Mucosa of stomach (tissue), 1 donor: ENCODE measurements at regions not wholly inside any gene's neighbourhood (a gene's known extent, or its start where the extent isn't known, plus 50 kb on each side); places are given as distances from the start of the nearest gene placed in this dataset.

Experiments used
- H3K27me3 ChIP-seq: one replicate; pipeline ENCODE4 v1.7.0; 2013; ENCODE audit warnings: mild to moderate bottlenecking, low read length; ENCODE audit not compliant: control insufficient read depth, insufficient read depth
- H3K36me3 ChIP-seq: one replicate; pipeline ENCODE4 v1.7.0; 2013; ENCODE audit warnings: low read length; ENCODE audit not compliant: control insufficient read depth, insufficient read depth
- H3K4me1 ChIP-seq: one replicate; pipeline ENCODE4 v1.7.0; 2013; ENCODE audit warnings: mild to moderate bottlenecking, low read length; ENCODE audit not compliant: control insufficient read depth, insufficient read depth
- H3K4me3 ChIP-seq: one replicate; pipeline ENCODE4 v1.7.0; 2013; ENCODE audit warnings: low read length
- H3K9ac ChIP-seq: one replicate; pipeline ENCODE4 v1.7.0; 2013; ENCODE audit warnings: mild to moderate bottlenecking, low read length, moderate library complexity
- H3K9me3 ChIP-seq: one replicate; pipeline ENCODE4 v1.7.0; 2013; ENCODE audit warnings: mild to moderate bottlenecking, low read length, moderate library complexity; ENCODE audit not compliant: control insufficient read depth
- donor health status: Pancreatic carcinoma.

GRCh38 chr12:97899956-97900355 lies 437.4 kb downstream of the RMST start:
- Histone ChIP-seq H3K27me3 (no peaks in the 10 kb centered on the region), H3K4me1 (no peaks in the 10 kb centered on the region), H3K4me3 (no peak overlapping the region), H3K9ac (no peak overlapping the region), H3K9me3 (no peaks in the 10 kb centered on the region), H3K36me3 (no peaks in the 10 kb centered on the region)

- Histone ChIP-seq H3K9ac (no peak overlapping the region), H3K36me3 (no peaks in the 10 kb centered on the region), H3K4me1 (no peaks in the 10 kb centered on the region), H3K4me3 (no peak overlapping the region), H3K9me3 (no peaks in the 10 kb centered on the region), H3K27me3 (no peaks in the 10 kb centered on the region)
These were observed 440.8 kb downstream of the RMST start for GRCh38 chr12:97903356-97903755.

DNA sequence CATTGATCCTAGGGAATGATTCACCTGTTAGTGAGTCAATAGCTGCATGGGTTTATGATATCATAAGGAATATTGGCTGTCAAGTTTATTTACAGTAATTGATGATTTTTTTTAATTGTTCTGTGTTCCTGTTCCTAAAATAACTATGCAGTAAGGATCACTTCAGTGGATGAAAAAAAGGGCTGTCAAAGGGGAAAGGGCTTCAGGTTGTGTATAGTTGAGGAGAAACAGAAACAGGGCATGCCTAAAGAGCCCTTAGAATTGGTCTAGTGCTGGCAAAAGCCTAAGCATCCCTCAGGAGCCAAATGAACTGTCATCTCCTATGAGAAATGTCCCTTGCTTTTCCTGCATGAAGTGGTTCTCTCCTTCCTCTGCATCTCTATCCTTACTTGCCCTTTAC lies 444.9 kb downstream of the RMST start:
- Histone ChIP-seq H3K27me3 (no peaks in the 10 kb centered on the region), H3K9ac (no peak overlapping the region), H3K4me1 (no peaks in the 10 kb centered on the region), H3K4me3 (no peak overlapping the region), H3K36me3 (no peaks in the 10 kb centered on the region), H3K9me3 (no peaks in the 10 kb centered on the region)

DNA sequence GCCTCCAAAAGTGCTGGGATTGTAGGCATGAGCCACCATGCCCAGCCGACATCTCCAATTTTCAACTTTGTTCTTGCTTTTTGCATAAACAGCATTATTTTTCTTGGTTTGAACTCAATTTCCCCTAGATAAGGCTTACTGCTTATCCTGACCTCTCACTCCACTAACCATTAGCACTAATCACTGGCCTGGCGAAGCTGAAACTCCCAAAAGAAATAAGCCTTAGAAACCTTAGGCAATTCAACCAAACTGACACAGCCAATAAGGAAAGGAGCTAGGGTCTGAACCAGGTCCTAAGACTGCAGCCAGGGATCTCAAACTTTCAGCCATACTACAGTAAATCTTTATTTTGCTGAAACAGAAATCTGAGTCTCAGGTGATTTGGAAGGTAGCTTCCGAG lies 448.0 kb downstream of the RMST start:
- Histone ChIP-seq H3K4me3 (no peak overlapping the region), H3K36me3 (no peaks in the 10 kb centered on the region), H3K9me3 (no peaks in the 10 kb centered on the region), H3K4me1 (no peaks in the 10 kb centered on the region), H3K27me3 (no peaks in the 10 kb centered on the region), H3K9ac (no peak overlapping the region)

GRCh38 chr12:97912943-97913342 lies 450.3 kb downstream of the RMST start:
- Histone ChIP-seq H3K4me1 (no peaks in the 10 kb centered on the region), H3K36me3 (no peaks in the 10 kb centered on the region), H3K27me3 (no peaks in the 10 kb centered on the region), H3K9ac (no peak overlapping the region), H3K9me3 (no peaks in the 10 kb centered on the region), H3K4me3 (no peak overlapping the region)

GRCh38 chr12:97921979-97922722 lies 459.5 kb downstream of the RMST start:
- H3K27me3 ChIP-seq, result no peaks in the 10 kb centered on the region
- no peak overlapping the region for H3K9ac ChIP-seq
- H3K9me3 ChIP-seq, result no peaks in the 10 kb centered on the region
- no peak overlapping the region for H3K4me3 ChIP-seq
- no peaks in the 10 kb centered on the region for H3K36me3 ChIP-seq
- H3K4me1 ChIP-seq, result no peaks in the 10 kb centered on the region

DNA sequence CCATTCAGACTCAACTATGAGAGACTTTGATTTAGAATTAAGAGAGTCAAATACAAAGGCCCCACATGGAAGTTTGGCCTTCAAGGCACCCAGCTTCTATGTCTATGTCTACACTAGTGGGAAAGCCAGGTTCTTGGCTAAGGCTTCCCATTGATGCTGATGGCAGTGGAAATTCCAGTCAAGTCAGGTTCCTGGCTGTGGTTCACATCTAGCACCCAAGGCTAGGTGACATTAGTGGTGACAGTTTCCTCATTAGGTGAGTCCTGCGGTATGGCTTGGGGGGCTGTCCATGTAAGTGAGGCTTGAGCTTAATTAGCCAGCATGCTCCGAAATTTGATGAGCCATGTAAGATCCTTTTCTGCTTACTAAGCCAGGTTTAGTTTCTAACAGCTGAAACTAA lies 460.9 kb downstream of the RMST start:
- no peaks in the 10 kb centered on the region for H3K27me3 ChIP-seq
- no peaks in the 10 kb centered on the region for H3K9me3 ChIP-seq
- H3K4me1 ChIP-seq, result no peaks in the 10 kb centered on the region
- H3K4me3 ChIP-seq, result no peak overlapping the region
- no peak overlapping the region for H3K9ac ChIP-seq
- H3K36me3 ChIP-seq, result no peaks in the 10 kb centered on the region

DNA sequence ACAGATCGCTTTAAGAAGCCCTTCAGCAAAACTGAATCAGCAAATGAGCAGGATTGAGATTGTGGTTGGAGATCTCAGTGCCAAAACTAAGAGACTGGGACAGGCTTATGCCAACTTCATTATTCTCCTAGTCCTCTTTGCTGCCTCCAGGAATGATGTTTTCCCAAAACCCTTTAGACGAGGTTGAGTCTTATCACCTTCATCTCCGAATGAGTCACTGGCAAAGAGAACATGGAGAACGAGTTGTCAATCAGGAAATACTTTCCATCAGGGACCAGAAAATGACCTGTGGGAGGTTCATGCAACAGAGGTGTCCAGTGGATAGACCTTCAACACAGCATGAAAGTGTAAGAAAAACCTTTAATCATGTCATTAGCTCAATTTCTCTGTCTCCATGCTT lies 461.5 kb downstream of the RMST start:
- no peaks in the 10 kb centered on the region for H3K9me3 ChIP-seq
- no peaks in the 10 kb centered on the region for H3K4me1 ChIP-seq
- H3K27me3 ChIP-seq, result peaks cover 2% of the 10 kb centered on the region
- no peak overlapping the region for H3K9ac ChIP-seq
- H3K36me3 ChIP-seq, result no peaks in the 10 kb centered on the region
- no peak overlapping the region for H3K4me3 ChIP-seq

- Histone ChIP-seq H3K27me3 (peaks cover 2% of the 10 kb centered on the region), H3K36me3 (no peaks in the 10 kb centered on the region), H3K9me3 (no peaks in the 10 kb centered on the region), H3K9ac (no peak overlapping the region), H3K4me3 (no peak overlapping the region), H3K4me1 (no peaks in the 10 kb centered on the region)
These were observed 465.4 kb downstream of the RMST start for GRCh38 chr12:97927977-97928376.

DNA sequence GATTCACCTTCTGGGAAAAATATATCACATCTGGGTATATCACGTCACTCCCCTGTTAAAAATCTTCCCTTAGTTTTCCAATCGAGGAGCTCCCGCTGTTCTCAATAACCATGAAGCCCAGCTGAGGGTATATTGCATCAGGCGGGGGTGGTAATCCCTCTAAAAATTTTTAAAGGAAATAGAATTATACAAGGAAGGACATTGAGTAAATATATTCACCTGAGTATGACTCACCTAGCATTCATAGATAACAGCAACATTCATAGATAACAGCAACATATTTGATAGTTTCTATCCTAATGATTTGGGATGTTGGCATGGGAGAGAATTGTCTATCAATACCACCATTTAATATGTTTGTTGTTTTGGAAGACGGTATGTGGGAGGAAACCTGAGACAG lies 473.6 kb downstream of the RMST start:
- H3K9me3 ChIP-seq, result no peaks in the 10 kb centered on the region
- H3K9ac ChIP-seq, result no peak overlapping the region
- H3K27me3 ChIP-seq, result no peaks in the 10 kb centered on the region
- peaks cover 12% of the 10 kb centered on the region for H3K4me1 ChIP-seq
- no peak overlapping the region for H3K4me3 ChIP-seq
- H3K36me3 ChIP-seq, result no peaks in the 10 kb centered on the region

GRCh38 chr12:97938031-97938430 lies 475.4 kb downstream of the RMST start:
- H3K9me3 ChIP-seq, result no peaks in the 10 kb centered on the region
- H3K4me1 ChIP-seq, result peaks cover 12% of the 10 kb centered on the region
- no peak overlapping the region for H3K4me3 ChIP-seq
- H3K9ac ChIP-seq, result no peak overlapping the region
- no peaks in the 10 kb centered on the region for H3K36me3 ChIP-seq
- no peaks in the 10 kb centered on the region for H3K27me3 ChIP-seq

DNA sequence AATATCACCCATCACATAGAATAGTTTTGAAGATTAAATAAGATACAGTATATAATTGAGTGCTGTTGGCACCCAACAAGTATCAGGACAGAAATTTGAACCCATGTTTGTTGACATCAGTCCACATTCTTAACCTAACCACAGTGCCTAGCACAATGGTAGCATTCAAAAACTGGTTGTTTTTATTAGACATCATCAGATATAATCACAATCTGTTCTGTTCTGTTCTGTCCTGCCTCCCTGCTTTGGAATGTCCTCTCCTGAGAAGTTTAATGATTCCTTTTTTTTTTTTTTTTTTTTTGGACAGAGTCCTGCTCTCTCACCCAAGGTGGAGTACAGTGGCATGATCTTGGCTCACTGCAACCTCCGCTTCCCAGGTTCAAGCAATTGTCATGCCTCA lies 476.6 kb downstream of the RMST start:
- H3K9ac ChIP-seq, result no peak overlapping the region

DNA sequence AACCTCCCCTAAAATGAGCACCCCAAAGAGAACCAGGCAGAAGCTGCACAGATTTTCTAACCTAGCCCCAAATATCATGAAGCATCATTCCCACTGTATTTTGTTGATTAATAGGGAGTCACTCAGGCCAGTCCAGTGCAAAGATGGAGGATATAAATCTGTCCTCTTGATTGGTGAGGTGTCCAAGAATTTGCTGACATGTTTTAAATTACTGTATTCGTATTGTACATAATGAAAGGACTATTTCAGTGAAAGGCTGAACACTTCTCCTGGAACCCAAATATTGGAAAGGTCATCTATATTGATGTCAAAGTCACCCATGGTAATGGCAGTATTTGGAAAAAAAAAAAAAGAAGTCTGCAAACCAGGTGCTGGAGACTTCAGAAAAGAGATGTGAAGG lies 477.5 kb downstream of the RMST start:
- Histone ChIP-seq H3K36me3 (no peaks in the 10 kb centered on the region), H3K27me3 (no peaks in the 10 kb centered on the region), H3K4me1 (peaks cover 12% of the 10 kb centered on the region), H3K9me3 (no peaks in the 10 kb centered on the region), H3K9ac (no peak overlapping the region), H3K4me3 (no peak overlapping the region)

More for the DNA sequence above, 476.6 kb downstream of the RMST start:
- no peaks in the 10 kb centered on the region for H3K36me3 ChIP-seq
- H3K4me1 ChIP-seq, result peaks cover 12% of the 10 kb centered on the region
- H3K9me3 ChIP-seq, result no peaks in the 10 kb centered on the region
- H3K4me3 ChIP-seq, result no peak overlapping the region
- H3K27me3 ChIP-seq, result no peaks in the 10 kb centered on the region
